ENCODE measurements at regions not wholly inside any gene's neighbourhood (a gene's known extent, or its start where the extent isn't known, plus 50 kb on each side); places are given as distances from the start of the nearest gene placed in this dataset.
A peak's percentile ranks its signal among the peaks of the same experiment; 100 is the strongest.

GRCh38 chr10:32139223-32140073, 83.2 kb upstream of the KIF5B start (continued):
- TF ChIP-seq ZNF407 (IDR thresholded peaks at IDR 0.05; ENCODE audit: low read depth) (no peak), VEZF1 (CRISPR knock-in tag; IDR thresholded peaks at IDR 0.05) (peak; percentile 91), SREBF1 (IDR thresholded peaks at IDR 0.05; ENCODE audit: borderline replicate concordance, low read depth, low read length) (no peak), CSDE1 (IDR thresholded peaks at IDR 0.05) (no peak), SIN3B (IDR thresholded peaks at IDR 0.05; ENCODE audit: low read depth) (no peak), USF2 (CRISPR knock-in tag; IDR thresholded peaks at IDR 0.05) (no peak), CTCFL (IDR thresholded peaks at IDR 0.05; ENCODE audit: borderline replicate concordance, insufficient read depth, low read depth, low read length, poor library complexity, severe bottlenecking) (no peak), HMGN3 (IDR thresholded peaks at IDR 0.05; ENCODE audit: borderline replicate concordance, extremely low read depth, insufficient read length, low read depth, low read length) (no peak), THAP7 (CRISPR knock-in tag; IDR thresholded peaks at IDR 0.05) (no peak), NFYB (IDR thresholded peaks at IDR 0.05; ENCODE audit: extremely low read depth, insufficient read length) (no peak), MITF (IDR thresholded peaks at IDR 0.05) (peak; percentile 33; the same call in 1 of the 2 replicates)

Data from K562 (cell line).